ENCODE measurements at regions not wholly inside any gene's neighbourhood (a gene's known extent, or its start where the extent isn't known, plus 50 kb on each side); places are given as distances from the start of the nearest gene placed in this dataset.

- Histone ChIP-seq H2AFZ (ENCODE audit: control insufficient read depth, low read depth, low read length) (no peak overlapping the region), H3K4me2 (ENCODE audit: control insufficient read depth, insufficient read depth) (no peak overlapping the region), H3K4me3 (no peak overlapping the region), H3K79me2 (ENCODE audit: control insufficient read depth, insufficient read depth, low read length) (no peaks in the 10 kb centered on the region), H3K27me3 (replicated peaks in 1 of 2; ENCODE audit: control insufficient read depth in 2 of 2, insufficient read depth in 2 of 2, low read length in 1 of 2) (no peaks in the 10 kb centered on the region), H3K9ac (ENCODE audit: control insufficient read depth, insufficient read depth, low read length) (no peak overlapping the region), H3K4me1 (ENCODE audit: control insufficient read depth, insufficient read depth, low read length) (peaks cover 9% of the 10 kb centered on the region; the same call in 1 of the 2 replicates), H3K27ac (ENCODE audit: control insufficient read depth, insufficient read depth) (no peak overlapping the region), H4K20me1 (ENCODE audit: control insufficient read depth, insufficient read depth) (no peaks in the 10 kb centered on the region), H3K36me3 (ENCODE audit: control insufficient read depth in 2 of 2, insufficient read depth in 2 of 2, low read length in 1 of 2) (no peaks in the 10 kb centered on the region), H3K9me3 (replicated peaks; ENCODE audit: control insufficient read depth, insufficient read depth, low read length) (peaks cover 2% of the 10 kb centered on the region)
- 40% methylated on average over 1 of the region's 2 CpGs for WGBS (ENCODE audit: insufficient coverage, insufficient replicate concordance, low lambda C conversion rate, missing lambda C conversion rate)
- POLR2A ChIA-PET: interaction anchor here (0.6 kb wide), 1 partner anchor 65 kb away, joined by 4 read pairs; no protein-coding TSS in a partner anchor
- TF ChIP-seq ZNF24 (IDR thresholded peaks at IDR 0.05): no peak
- no peak for TF ChIP-seq ZNF274 (IDR thresholded peaks at IDR 0.05; ENCODE audit: insufficient read depth, insufficient read length)
- TF ChIP-seq HCFC1 (IDR thresholded peaks at IDR 0.05; ENCODE audit: low read length): no peak
- TF ChIP-seq HSF1 (IDR thresholded peaks at IDR 0.05; ENCODE audit: low read depth, low read length): no peak
- no peak for TF ChIP-seq ZBTB33 (IDR thresholded peaks at IDR 0.05)
- no peak for TF ChIP-seq KAT2A (conservative IDR thresholded peaks at IDR 0.05; ENCODE audit: control insufficient read depth, low read depth, low read length)
- TF ChIP-seq LARP7 (IDR thresholded peaks at IDR 0.05): no peak
- no peak for TF ChIP-seq RB1 (IDR thresholded peaks at IDR 0.05; ENCODE audit: borderline replicate concordance)
- TF ChIP-seq NFYA (IDR thresholded peaks at IDR 0.05; ENCODE audit: borderline replicate concordance, low read depth, low read length): no peak
- SMC1A ChIA-PET (ENCODE audit: uncharacterized antibody, unreplicated experiment): interaction anchor here (1.5 kb wide), 1 partner anchor 14 kb away, joined by 4 read pairs; no protein-coding TSS in a partner anchor
- intact Hi-C loops (cut with micrococcal nuclease; ENCODE audit: unreplicated experiment): no loop called here
- ATAC-seq (no peak), FAIRE-seq (no peak), DNase-seq (ENCODE audit: low read depth, low spot score) (no peak)
- CTCF ChIA-PET: interaction anchor here (1.9 kb wide), 1 partner anchor 14 kb away, joined by 7 read pairs; no protein-coding TSS in a partner anchor
- BruUV-seq (replicated peaks): no TSS peak
- in situ Hi-C loops (cut with MboI): no loop called here
- RAD21 ChIA-PET (ENCODE audit: unreplicated experiment): no interaction called here
These were observed 73.9 kb upstream of the TGM3 start for GRCh38 chr20:2221921-2222320.

Data from GM12878 (cell line).